Heart left ventricle (tissue), 16 donors: ENCODE measurements at regions not wholly inside any gene's neighbourhood (a gene's known extent, or its start where the extent isn't known, plus 50 kb on each side); places are given as distances from the start of the nearest gene placed in this dataset.

Experiments
- ATAC-seq, 4 donors: fragments of 200-7000 bp; cut with Tn5 transposase; one replicate each; pipeline ENCODE4 v1.9.1; 2020 to 2022; ENCODE audit warnings: moderate library complexity in 4 of 4, mild to moderate bottlenecking in 3 of 4, moderate number of reproducible peaks in 1 of 4
- DNase-seq, 5 donors: peaks; one replicate each; pipeline ENCODE4 v3.0.0-alpha.2; 2020
- H3K27ac ChIP-seq, 12 donors: fragments of 200-600 bp; sonication (generic) in 4 of 12; one replicate each; pipeline versions ENCODE4 v1.5.0 to v1.8.0; 2016 to 2022; ENCODE audit warnings: mild to moderate bottlenecking in 2 of 12
- H3K27me3 ChIP-seq, 9 donors: fragments of 200-600 bp; sonication (generic) in 2 of 9; one replicate each; pipeline versions ENCODE4 v1.5.1 to v1.8.0; 2016 to 2022; ENCODE audit warnings: mild to moderate bottlenecking in 3 of 9
- H3K36me3 ChIP-seq, 9 donors: fragments of 200-600 bp; sonication (generic) in 2 of 9; one replicate each; pipeline versions ENCODE4 v1.5.0 to v1.8.0; 2018 to 2022; ENCODE audit warnings: mild to moderate bottlenecking in 2 of 9
- H3K4me1 ChIP-seq, 12 donors: fragments of 200-600 bp; sonication (generic) in 4 of 12; one replicate each; pipeline versions ENCODE4 v1.5.0 to v1.8.0; 2016 to 2022; ENCODE audit warnings: mild to moderate bottlenecking in 3 of 12
- H3K4me3 ChIP-seq, 12 donors: fragments of 200-600 bp; sonication (generic) in 4 of 12; one replicate each; pipeline versions ENCODE4 v1.5.0 to v1.8.0; 2017 to 2022; ENCODE audit warnings: mild to moderate bottlenecking in 9 of 12, moderate library complexity in 4 of 12
- H3K9me3 ChIP-seq, 12 donors: fragments of 200-600 bp; sonication (generic) in 4 of 12; one replicate each; pipeline versions ENCODE4 v1.5.0 to v1.8.0; 2016 to 2022; ENCODE audit warnings: mild to moderate bottlenecking in 1 of 12
- POLR2A ChIP-seq, 2 donors: fragments of 450-650 bp; IDR thresholded peaks; one replicate each; pipeline ENCODE4 v1.6.1; 2017; ENCODE audit warnings: antibody characterized with exemption in 2 of 2, mild to moderate bottlenecking in 2 of 2, moderate library complexity in 2 of 2
- WGBS, 4 donors: extraction: QIAGEN DNeasy Blood & Tissue Kit in 2 of 4; methylation state at CpG; one replicate each; pipeline versions ENCODE4 v1.1.5 to v1.1.7; 2013 to 2018; 5-methylcytosine and 5-hydroxymethylcytosine counted together
- intact Hi-C, 10 donors: fragments of 100-400 bp; cut with DNase I; formaldehyde crosslinking; loops; one replicate each; pipeline versions ENCODE4 v1.11.1 to v1.14.2; 2022
- TF ChIP-seq, protein P1 (sequence below), 12 donors: fragments of 200-600 bp; sonication (generic) in 4 of 12; IDR thresholded peaks; one replicate each; pipeline versions ENCODE4 v1.5.0 to v1.8.0; 2018 to 2022; ENCODE audit warnings: antibody characterized with exemption in 12 of 12, mild to moderate bottlenecking in 5 of 12
- donor health status: ischemic (EF 13 %, LVEDD 7.1; RV severe dilation, severe dysfunction).
- donor health status: healthy with polysubstance abuse.
- donor health status: DM: no; HTN: yes; CAD: no.
- donor health status: DM: no; HTN: no; CAD: no.
- donor health status: ischemic (EF 25% LVEDD 6.9; RV normal size, moderate dysfunction).
- donor health status: ischemic (EF 25% LVEDD 5.7; RV mildly dilated, moderate dysfunction).
- donor health status: healthy.
- donor health status: DM: yes; HTN: yes; CAD: no.
- donor health status: ischemic (EF 35%, LVEDD 5.7; RV mildly dilated, moderate dysfunction).
- donor health status: nonischemic (EF 11% LVEDD 7.7; RV severe dilation, severe dysfunction).
- donor health status: DM: yes; HTN: yes; CAD: no.
- donor health status: PGD.
- donor health status: ischemic (EF 29% LVEDD 5.4; RV normal size, mild dysfunction).
- donor health status: nonischemic (EF 23%, LVEDD 6.1; RV moderate dilation, normal function).

DNA sequence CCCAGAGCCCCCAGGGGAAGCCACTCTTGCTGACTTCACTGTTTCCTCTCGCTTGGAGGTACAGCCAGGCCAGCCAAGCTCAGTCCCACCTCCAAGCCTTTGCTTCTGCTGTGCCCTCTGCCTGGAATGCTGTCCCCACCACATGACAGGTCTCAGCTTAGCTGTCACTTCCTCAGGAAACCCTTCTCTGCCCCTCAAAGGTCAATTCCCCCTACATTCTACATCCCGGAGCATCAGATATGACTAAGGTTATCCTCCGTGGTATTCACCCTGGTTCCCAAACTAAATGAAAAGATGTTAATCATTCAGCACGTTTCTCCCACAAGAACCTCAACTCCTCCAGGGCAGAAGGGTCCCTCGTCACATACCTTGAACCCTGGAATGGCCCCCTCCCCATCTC is 53.5 kb downstream of the PTPRS start:
- no peak overlapping the region for H3K4me3 ChIP-seq
- no peak overlapping the region for H3K27ac ChIP-seq
- H3K27me3 ChIP-seq = peaks cover 0 to 3% (median 0%) of the 10 kb centered on the region in 9 donors
- no peak for TF ChIP-seq POLR2A (IDR thresholded peaks at IDR 0.05)
- TF ChIP-seq, protein P1, sequence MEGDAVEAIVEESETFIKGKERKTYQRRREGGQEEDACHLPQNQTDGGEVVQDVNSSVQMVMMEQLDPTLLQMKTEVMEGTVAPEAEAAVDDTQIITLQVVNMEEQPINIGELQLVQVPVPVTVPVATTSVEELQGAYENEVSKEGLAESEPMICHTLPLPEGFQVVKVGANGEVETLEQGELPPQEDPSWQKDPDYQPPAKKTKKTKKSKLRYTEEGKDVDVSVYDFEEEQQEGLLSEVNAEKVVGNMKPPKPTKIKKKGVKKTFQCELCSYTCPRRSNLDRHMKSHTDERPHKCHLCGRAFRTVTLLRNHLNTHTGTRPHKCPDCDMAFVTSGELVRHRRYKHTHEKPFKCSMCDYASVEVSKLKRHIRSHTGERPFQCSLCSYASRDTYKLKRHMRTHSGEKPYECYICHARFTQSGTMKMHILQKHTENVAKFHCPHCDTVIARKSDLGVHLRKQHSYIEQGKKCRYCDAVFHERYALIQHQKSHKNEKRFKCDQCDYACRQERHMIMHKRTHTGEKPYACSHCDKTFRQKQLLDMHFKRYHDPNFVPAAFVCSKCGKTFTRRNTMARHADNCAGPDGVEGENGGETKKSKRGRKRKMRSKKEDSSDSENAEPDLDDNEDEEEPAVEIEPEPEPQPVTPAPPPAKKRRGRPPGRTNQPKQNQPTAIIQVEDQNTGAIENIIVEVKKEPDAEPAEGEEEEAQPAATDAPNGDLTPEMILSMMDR (IDR thresholded peaks at IDR 0.05) = no peak
- no peak for ATAC-seq
- H3K9me3 ChIP-seq = no peaks in the 10 kb centered on the region
- peaks cover 0 to 47% (median 3%) of the 10 kb centered on the region in 12 donors for H3K4me1 ChIP-seq
- H3K36me3 ChIP-seq = peaks cover 0 to 25% (median 15%) of the 10 kb centered on the region in 9 donors
- 60 to 69% (median 64%) methylated on average over 5 of the region's 5 CpGs for WGBS, 4 donors
- intact Hi-C loops = no loop called here
- no peak for DNase-seq

DNA sequence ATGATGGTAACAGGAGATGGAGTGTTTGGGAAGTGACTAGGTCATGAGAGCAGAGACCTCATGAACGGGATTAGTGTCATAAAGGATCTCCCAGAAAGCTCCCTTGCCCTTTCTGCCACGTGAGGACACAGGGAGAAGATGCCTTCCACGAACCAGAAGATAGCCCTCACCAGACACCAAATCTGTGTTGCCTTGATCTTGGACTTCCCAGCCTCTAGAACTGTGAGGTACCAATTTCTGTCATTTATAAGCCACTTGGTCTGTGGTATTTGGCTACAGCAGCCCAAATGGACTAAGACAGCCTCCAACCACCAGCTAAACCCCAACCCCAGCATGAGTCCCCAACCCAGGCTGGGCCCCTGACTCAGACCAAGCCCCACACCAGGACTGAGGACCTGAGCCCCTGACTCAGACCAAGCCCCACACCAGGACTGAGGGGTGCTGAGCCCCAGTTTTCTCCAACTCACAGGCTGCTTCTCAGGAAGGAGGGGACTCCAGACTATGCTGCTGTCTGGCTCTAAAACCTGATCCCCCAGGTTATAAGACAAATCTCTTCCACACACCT is 54.1 kb downstream of the PTPRS start:
- no peak overlapping the region for H3K27ac ChIP-seq
- H3K4me1 ChIP-seq = peaks cover 0 to 45% (median 1%) of the 10 kb centered on the region in 12 donors
- intact Hi-C loops = no loop called here
- H3K9me3 ChIP-seq = no peaks in the 10 kb centered on the region
- H3K4me3 ChIP-seq = no peak overlapping the region
- 83 to 95% (median 92%) methylated on average over 3 of the region's 3 CpGs for WGBS, 4 donors
- H3K27me3 ChIP-seq = no peaks in the 10 kb centered on the region
- DNase-seq = no peak
- ATAC-seq = no peak
- H3K36me3 ChIP-seq = peaks cover 0 to 25% (median 15%) of the 10 kb centered on the region in 9 donors
- TF ChIP-seq POLR2A (IDR thresholded peaks at IDR 0.05) = no peak
- TF ChIP-seq, protein P1 (IDR thresholded peaks at IDR 0.05) = no peak

DNA sequence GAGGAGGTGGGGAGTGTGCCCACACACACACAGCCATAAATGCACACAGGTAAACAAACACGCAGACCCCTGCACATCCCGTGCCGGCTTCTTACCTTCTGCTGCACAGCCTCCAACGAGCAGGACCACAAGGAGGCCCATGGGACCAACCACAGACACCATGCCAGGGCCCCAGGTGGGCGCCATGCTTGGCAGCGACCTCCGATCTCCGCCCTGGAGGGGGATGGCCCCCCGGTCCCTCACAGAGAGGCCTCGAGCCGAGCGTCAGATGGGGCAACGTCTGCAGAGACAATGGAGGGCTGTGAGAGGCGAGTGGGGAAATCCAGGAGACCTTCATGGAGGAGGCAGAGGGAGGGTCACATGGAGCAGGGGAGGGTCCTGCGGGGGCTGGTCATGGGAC is 54.7 kb downstream of the PTPRS start:
- Histone ChIP-seq H3K27ac (no peak overlapping the region), H3K27me3 (no peaks in the 10 kb centered on the region), H3K4me1 (peaks cover 0 to 44% (median 0%) of the 10 kb centered on the region in 12 donors), H3K9me3 (no peaks in the 10 kb centered on the region), H3K4me3 (no peak overlapping the region), H3K36me3 (peaks cover 0 to 25% (median 15%) of the 10 kb centered on the region in 9 donors)
- ATAC-seq (no peak), DNase-seq (no peak)
- intact Hi-C loops = no loop called here
- TF ChIP-seq, protein P1 (IDR thresholded peaks at IDR 0.05) = no peak
- TF ChIP-seq POLR2A (IDR thresholded peaks at IDR 0.05) = no peak
- WGBS, 4 donors = 87 to 92% (median 91%) methylated on average over 15 of the region's 15 CpGs

DNA sequence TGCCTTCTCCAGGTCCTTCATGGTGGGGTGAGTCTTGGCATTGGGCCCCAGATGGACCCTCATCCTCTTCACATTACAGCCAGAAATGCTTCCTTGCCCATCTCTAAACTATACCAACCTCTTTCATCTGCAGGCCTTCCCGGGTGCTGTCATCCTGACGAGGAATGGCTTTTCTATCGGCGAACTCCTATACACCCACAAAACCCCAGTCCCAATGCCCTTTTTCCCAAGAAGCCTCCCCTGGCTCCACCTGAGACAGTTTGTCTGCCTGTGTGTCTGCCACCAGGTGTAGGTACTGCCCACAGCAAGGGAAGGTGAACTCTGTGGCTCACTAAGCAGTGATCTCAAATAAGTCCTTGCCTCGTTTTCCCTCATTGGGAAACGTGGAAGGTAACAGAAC is 55.3 kb downstream of the PTPRS start:
- H3K27me3 ChIP-seq = no peaks in the 10 kb centered on the region
- DNase-seq (no peak), ATAC-seq (no peak)
- no peak overlapping the region for H3K4me3 ChIP-seq
- intact Hi-C loops = no loop called here
- H3K27ac ChIP-seq = no peak overlapping the region
- TF ChIP-seq POLR2A (IDR thresholded peaks at IDR 0.05) = no peak
- TF ChIP-seq, protein P1 (IDR thresholded peaks at IDR 0.05) = no peak
- 93 to 98% (median 94%) methylated on average over 6 of the region's 6 CpGs for WGBS, 4 donors
- H3K9me3 ChIP-seq = no peaks in the 10 kb centered on the region
- peaks cover 0 to 44% (median 0%) of the 10 kb centered on the region in 12 donors for H3K4me1 ChIP-seq
- peaks cover 0 to 25% (median 15%) of the 10 kb centered on the region in 9 donors for H3K36me3 ChIP-seq
